Sigmoid colon (tissue), 6 donors: ENCODE measurements at regions not wholly inside any gene's neighbourhood (a gene's known extent, or its start where the extent isn't known, plus 50 kb on each side); places are given as distances from the start of the nearest gene placed in this dataset.
"Not testable (repeated sequence)": the region's sequence is repeated elsewhere in the genome, so short reads cannot be mapped to it uniquely, and the experiment has no call there.

ENCODE experiments used
- DNase-seq: peaks from one replicate; pipeline ENCODE4 v3.0.0-alpha.2; 2019
- H3K27ac ChIP-seq, 4 donors: fragments of 200-600 bp; sonication (generic); one replicate each; pipeline ENCODE4 v1.5.1; 2016 to 2019; ENCODE audit warnings: mild to moderate bottlenecking in 1 of 4
- H3K27me3 ChIP-seq, 3 donors: fragments of 200-600 bp; sonication (generic); one replicate each; pipeline ENCODE4 v1.5.1; 2019; ENCODE audit warnings: mild to moderate bottlenecking in 1 of 3
- H3K36me3 ChIP-seq, 4 donors: fragments of 200-600 bp; sonication (generic); one replicate each; pipeline ENCODE4 v1.5.1; 2016 to 2019
- H3K4me1 ChIP-seq, 4 donors: fragments of 200-600 bp; sonication (generic); one replicate each; pipeline ENCODE4 v1.5.1; 2017 to 2019
- H3K4me3 ChIP-seq, 4 donors: fragments of 200-600 bp; sonication (generic); one replicate each; pipeline ENCODE4 v1.5.1; 2017 to 2019; ENCODE audit warnings: mild to moderate bottlenecking in 2 of 4, moderate library complexity in 1 of 4
- H3K9me3 ChIP-seq, 4 donors: fragments of 200-600 bp in 3 of 4; sonication (generic) in 3 of 4; one replicate each; pipeline versions ENCODE4 v1.5.1 to v1.6.1; 2013 to 2019
- CTCF ChIP-seq, 4 experiments: fragments of 450-650 bp in 3 of 4; fragments of 200-600 bp in 1 of 4; IDR thresholded peaks; one replicate each; pipeline ENCODE4 v1.5.1; 2016 to 2019; ENCODE audit warnings: antibody characterized with exemption in 4 of 4, mild to moderate bottlenecking in 3 of 4, moderate library complexity in 2 of 4
- EP300 ChIP-seq, 4 donors: sonication (generic); formaldehyde crosslinking; IDR thresholded peaks; one replicate each; pipeline ENCODE4 v1.6.1; 2017; ENCODE audit warnings: antibody characterized with exemption in 4 of 4
- POLR2A ChIP-seq, 2 donors: fragments of 450-650 bp; IDR thresholded peaks; one replicate each; pipeline ENCODE4 v1.6.1; 2016; ENCODE audit warnings: antibody characterized with exemption in 2 of 2, mild to moderate bottlenecking in 2 of 2, moderate library complexity in 2 of 2
- POLR2AphosphoS5 ChIP-seq, 4 donors: sonication (generic); formaldehyde crosslinking; IDR thresholded peaks; one replicate each; pipeline ENCODE4 v1.6.1; 2017; ENCODE audit warnings: antibody characterized with exemption in 4 of 4
- WGBS, 2 donors: extraction: QIAGEN DNeasy Blood & Tissue Kit; methylation state at CpG; one replicate each; pipeline ENCODE4 v1.1.7; 2013; 5-methylcytosine and 5-hydroxymethylcytosine counted together
- intact Hi-C: fragments of 100-400 bp; cut with DNase I; formaldehyde crosslinking; loops from one replicate; pipeline ENCODE4 v1.15.1; 2023
- donor health status: healthy with polysubstance abuse.
- donor health status: healthy.

GRCh38 chr12:125340791-125341190 lies 275.6 kb downstream of the AACS start:
- Histone ChIP-seq H3K36me3 (no peaks in the 10 kb centered on the region), H3K4me3 (no peak overlapping the region), H3K9me3 (no peaks in the 10 kb centered on the region), H3K27me3 (no peaks in the 10 kb centered on the region), H3K27ac (peak overlapping the region in 1 of 4 donors; percentile 4), H3K4me1 (peaks cover 0 to 8% (median 0%) of the 10 kb centered on the region in 4 donors)
- no peak for TF ChIP-seq POLR2AphosphoS5 (IDR thresholded peaks at IDR 0.05)
- no peak for TF ChIP-seq POLR2A (IDR thresholded peaks at IDR 0.05)
- no peak for TF ChIP-seq EP300 (IDR thresholded peaks at IDR 0.05)
- TF ChIP-seq CTCF (IDR thresholded peaks at IDR 0.05), result no peak
- WGBS, 2 donors, result 16 to 44% methylated on average over 5 of the region's 5 CpGs
- intact Hi-C loops, result no loop called here
- DNase-seq, result no peak

DNA sequence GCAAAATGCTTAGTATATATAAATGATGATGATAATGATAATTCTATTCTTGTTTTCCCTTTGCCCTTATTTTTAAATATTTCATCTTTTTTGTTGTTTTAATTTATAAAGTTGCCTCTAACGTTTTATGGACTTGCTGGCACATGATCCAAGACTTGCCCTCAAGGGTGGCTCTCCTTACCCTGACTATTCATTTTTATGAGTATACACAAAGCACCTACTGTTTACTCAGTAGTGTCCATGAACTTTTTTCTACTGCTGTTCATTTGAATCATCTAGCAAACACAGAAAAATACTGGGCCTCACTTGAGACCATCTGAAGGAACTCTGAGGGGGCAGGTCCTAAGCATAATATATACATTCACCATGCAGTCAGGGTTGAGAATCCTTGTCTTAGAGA lies 276.2 kb downstream of the AACS start:
- no peaks in the 10 kb centered on the region for H3K36me3 ChIP-seq
- no peaks in the 10 kb centered on the region for H3K27me3 ChIP-seq
- H3K9me3 ChIP-seq, result no peaks in the 10 kb centered on the region
- peak overlapping the region in 1 of 4 donors; percentile 4 for H3K27ac ChIP-seq
- H3K4me3 ChIP-seq, result no peak overlapping the region
- DNase-seq, result no peak
- WGBS, 2 donors, result 11 to 50% methylated on average over 1 of the region's 1 CpG
- peaks cover 0 to 8% (median 0%) of the 10 kb centered on the region in 4 donors for H3K4me1 ChIP-seq
- no peak for TF ChIP-seq POLR2AphosphoS5 (IDR thresholded peaks at IDR 0.05)
- no peak for TF ChIP-seq EP300 (IDR thresholded peaks at IDR 0.05)
- no peak for TF ChIP-seq CTCF (IDR thresholded peaks at IDR 0.05)
- no peak for TF ChIP-seq POLR2A (IDR thresholded peaks at IDR 0.05)
- intact Hi-C loops, result no loop called here

- no peak for TF ChIP-seq EP300 (IDR thresholded peaks at IDR 0.05)
- WGBS, 2 donors, result 89 to 94% methylated on average over 3 of the region's 3 CpGs
- Histone ChIP-seq H3K4me1 (peaks cover 0 to 8% (median 0%) of the 10 kb centered on the region in 4 donors), H3K9me3 (no peaks in the 10 kb centered on the region), H3K36me3 (no peaks in the 10 kb centered on the region), H3K4me3 (no peak overlapping the region), H3K27ac (no peak overlapping the region), H3K27me3 (peaks cover 0 to 4% (median 0%) of the 10 kb centered on the region in 3 donors)
- no peak for DNase-seq
- intact Hi-C loops, result no loop called here
These were observed 278.4 kb downstream of the AACS start for GRCh38 chr12:125343649-125344048.

GRCh38 chr12:125346362-125346761 lies 281.1 kb downstream of the AACS start:
- TF ChIP-seq POLR2AphosphoS5 (IDR thresholded peaks at IDR 0.05) (no peak), POLR2A (IDR thresholded peaks at IDR 0.05) (no peak), CTCF (IDR thresholded peaks at IDR 0.05) (no peak), EP300 (IDR thresholded peaks at IDR 0.05) (no peak)
- intact Hi-C loops, result no loop called here
- H3K4me3 ChIP-seq, result no peak overlapping the region

GRCh38 chr12:125351788-125352187 lies 286.6 kb downstream of the AACS start:
- Histone ChIP-seq H3K36me3 (no peaks in the 10 kb centered on the region), H3K27ac (no peak overlapping the region), H3K4me3 (no peak overlapping the region), H3K9me3 (peaks cover 0 to 6% (median 0%) of the 10 kb centered on the region in 4 donors), H3K27me3 (peaks cover 0 to 10% (median 0%) of the 10 kb centered on the region in 3 donors), H3K4me1 (no peaks in the 10 kb centered on the region)
- WGBS, 2 donors, result 89 to 90% methylated on average over 2 of the region's 2 CpGs
- TF ChIP-seq CTCF (IDR thresholded peaks at IDR 0.05), result no peak
- TF ChIP-seq POLR2A (IDR thresholded peaks at IDR 0.05), result no peak
- no peak for TF ChIP-seq POLR2AphosphoS5 (IDR thresholded peaks at IDR 0.05)
- no peak for TF ChIP-seq EP300 (IDR thresholded peaks at IDR 0.05)
- no peak for DNase-seq
- intact Hi-C loops, result no loop called here

More at GRCh38 chr12:125346362-125346761, 281.1 kb downstream of the AACS start:
- Histone ChIP-seq H3K9me3 (no peaks in the 10 kb centered on the region), H3K4me1 (no peaks in the 10 kb centered on the region), H3K36me3 (no peaks in the 10 kb centered on the region), H3K27ac (no peak overlapping the region), H3K27me3 (peaks cover 0 to 10% (median 0%) of the 10 kb centered on the region in 3 donors)
- WGBS, 2 donors, result 8 to 12% methylated on average over 4 of the region's 4 CpGs
- no peak for DNase-seq

- H3K27me3 ChIP-seq, H3K9me3 ChIP-seq, intact Hi-C loops, DNase-seq, H3K4me1 ChIP-seq, H3K27ac ChIP-seq, H3K36me3 ChIP-seq, H3K4me3 ChIP-seq: not testable (repeated sequence)
These were observed 287.8 kb downstream of the AACS start for GRCh38 chr12:125353002-125353401.
